ENCODE measurements at regions not wholly inside any gene's neighbourhood (a gene's known extent, or its start where the extent isn't known, plus 50 kb on each side); places are given as distances from the start of the nearest gene placed in this dataset.

DNA sequence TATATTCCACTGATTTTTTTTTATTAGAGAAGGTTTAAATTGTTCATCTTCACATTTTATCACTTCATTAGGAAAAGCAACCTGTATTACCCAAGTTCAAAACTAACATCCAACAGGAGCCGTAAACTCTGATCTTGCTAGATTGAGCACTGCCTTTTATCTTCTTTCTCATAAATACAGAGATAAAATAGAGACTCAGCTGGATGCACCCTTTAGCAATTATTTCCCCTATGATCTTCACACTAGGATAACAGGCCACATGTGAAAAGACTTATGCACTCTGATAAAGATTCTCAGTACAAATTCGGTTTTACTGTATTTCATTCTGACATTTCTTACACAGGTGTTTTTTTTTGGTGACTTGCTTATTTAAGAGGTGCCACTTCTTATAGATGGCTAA lies 2438.2 kb upstream of the PCDH20 start:
- TF ChIP-seq, protein P1, sequence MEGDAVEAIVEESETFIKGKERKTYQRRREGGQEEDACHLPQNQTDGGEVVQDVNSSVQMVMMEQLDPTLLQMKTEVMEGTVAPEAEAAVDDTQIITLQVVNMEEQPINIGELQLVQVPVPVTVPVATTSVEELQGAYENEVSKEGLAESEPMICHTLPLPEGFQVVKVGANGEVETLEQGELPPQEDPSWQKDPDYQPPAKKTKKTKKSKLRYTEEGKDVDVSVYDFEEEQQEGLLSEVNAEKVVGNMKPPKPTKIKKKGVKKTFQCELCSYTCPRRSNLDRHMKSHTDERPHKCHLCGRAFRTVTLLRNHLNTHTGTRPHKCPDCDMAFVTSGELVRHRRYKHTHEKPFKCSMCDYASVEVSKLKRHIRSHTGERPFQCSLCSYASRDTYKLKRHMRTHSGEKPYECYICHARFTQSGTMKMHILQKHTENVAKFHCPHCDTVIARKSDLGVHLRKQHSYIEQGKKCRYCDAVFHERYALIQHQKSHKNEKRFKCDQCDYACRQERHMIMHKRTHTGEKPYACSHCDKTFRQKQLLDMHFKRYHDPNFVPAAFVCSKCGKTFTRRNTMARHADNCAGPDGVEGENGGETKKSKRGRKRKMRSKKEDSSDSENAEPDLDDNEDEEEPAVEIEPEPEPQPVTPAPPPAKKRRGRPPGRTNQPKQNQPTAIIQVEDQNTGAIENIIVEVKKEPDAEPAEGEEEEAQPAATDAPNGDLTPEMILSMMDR (IDR thresholded peaks at IDR 0.05) = no peak
- TF ChIP-seq POLR2A (IDR thresholded peaks at IDR 0.05) (no peak), EP300 (IDR thresholded peaks at IDR 0.05) (no peak)
